GM12878 (cell line): ENCODE measurements at regions not wholly inside any gene's neighbourhood (a gene's known extent, or its start where the extent isn't known, plus 50 kb on each side); places are given as distances from the start of the nearest gene placed in this dataset.
A peak's percentile ranks its signal among the peaks of the same experiment; 100 is the strongest.

Source experiments
- ATF2 ChIP-seq: IDR thresholded peaks from 2 replicates; pipeline ENCODE4 v1.6.1; 2012; ENCODE audit warnings: low read length, inconsistent platforms
- ATF7 ChIP-seq: fragments of 450-650 bp; IDR thresholded peaks from 2 replicates; pipeline ENCODE4 v1.6.1; 2016; ENCODE audit warnings: low read depth, mild to moderate bottlenecking
- CREB1 ChIP-seq: IDR thresholded peaks from 2 replicates; pipeline ENCODE4 v1.6.1; 2012; ENCODE audit warnings: low read depth, mild to moderate bottlenecking, inconsistent platforms
- IKZF1 ChIP-seq: fragments of 450-650 bp; conservative IDR thresholded peaks from 2 replicates; pipeline ENCODE4 v1.6.1; 2017; ENCODE audit warnings: antibody characterized with exemption, mild to moderate bottlenecking
- PKNOX1 ChIP-seq: fragments of 450-650 bp; IDR thresholded peaks from 2 replicates; pipeline ENCODE4 v1.6.1; 2016; ENCODE audit warnings: mild to moderate bottlenecking
- RUNX3 ChIP-seq: IDR thresholded peaks from 2 replicates; pipeline ENCODE4 v1.6.1; 2012; ENCODE audit warnings: low read length, inconsistent platforms
- STAT1 ChIP-seq: fragments of 450-650 bp; conservative IDR thresholded peaks from 2 replicates; pipeline ENCODE4 v1.6.1; 2014; ENCODE audit warnings: antibody characterized with exemption, mild to moderate bottlenecking
- ZNF24 ChIP-seq: fragments of 450-650 bp; IDR thresholded peaks from 2 replicates; pipeline ENCODE4 v1.6.1; 2017; ENCODE audit warnings: antibody characterized with exemption, mild to moderate bottlenecking
- TF ChIP-seq, protein P1 (sequence below): fragments of 450-650 bp; IDR thresholded peaks from 2 replicates; pipeline ENCODE4 v1.6.1; 2016; ENCODE audit warnings: mild to moderate bottlenecking, moderate library complexity, borderline replicate concordance
- TF ChIP-seq, protein P2 (sequence below): fragments of 450-650 bp; IDR thresholded peaks from 2 replicates; pipeline ENCODE4 v1.6.1; 2017; ENCODE audit warnings: mild to moderate bottlenecking, moderate library complexity

GRCh38 chr6:26170181-26170580 is 83.0 kb downstream of the HFE start (continued):
- TF ChIP-seq, protein P1, sequence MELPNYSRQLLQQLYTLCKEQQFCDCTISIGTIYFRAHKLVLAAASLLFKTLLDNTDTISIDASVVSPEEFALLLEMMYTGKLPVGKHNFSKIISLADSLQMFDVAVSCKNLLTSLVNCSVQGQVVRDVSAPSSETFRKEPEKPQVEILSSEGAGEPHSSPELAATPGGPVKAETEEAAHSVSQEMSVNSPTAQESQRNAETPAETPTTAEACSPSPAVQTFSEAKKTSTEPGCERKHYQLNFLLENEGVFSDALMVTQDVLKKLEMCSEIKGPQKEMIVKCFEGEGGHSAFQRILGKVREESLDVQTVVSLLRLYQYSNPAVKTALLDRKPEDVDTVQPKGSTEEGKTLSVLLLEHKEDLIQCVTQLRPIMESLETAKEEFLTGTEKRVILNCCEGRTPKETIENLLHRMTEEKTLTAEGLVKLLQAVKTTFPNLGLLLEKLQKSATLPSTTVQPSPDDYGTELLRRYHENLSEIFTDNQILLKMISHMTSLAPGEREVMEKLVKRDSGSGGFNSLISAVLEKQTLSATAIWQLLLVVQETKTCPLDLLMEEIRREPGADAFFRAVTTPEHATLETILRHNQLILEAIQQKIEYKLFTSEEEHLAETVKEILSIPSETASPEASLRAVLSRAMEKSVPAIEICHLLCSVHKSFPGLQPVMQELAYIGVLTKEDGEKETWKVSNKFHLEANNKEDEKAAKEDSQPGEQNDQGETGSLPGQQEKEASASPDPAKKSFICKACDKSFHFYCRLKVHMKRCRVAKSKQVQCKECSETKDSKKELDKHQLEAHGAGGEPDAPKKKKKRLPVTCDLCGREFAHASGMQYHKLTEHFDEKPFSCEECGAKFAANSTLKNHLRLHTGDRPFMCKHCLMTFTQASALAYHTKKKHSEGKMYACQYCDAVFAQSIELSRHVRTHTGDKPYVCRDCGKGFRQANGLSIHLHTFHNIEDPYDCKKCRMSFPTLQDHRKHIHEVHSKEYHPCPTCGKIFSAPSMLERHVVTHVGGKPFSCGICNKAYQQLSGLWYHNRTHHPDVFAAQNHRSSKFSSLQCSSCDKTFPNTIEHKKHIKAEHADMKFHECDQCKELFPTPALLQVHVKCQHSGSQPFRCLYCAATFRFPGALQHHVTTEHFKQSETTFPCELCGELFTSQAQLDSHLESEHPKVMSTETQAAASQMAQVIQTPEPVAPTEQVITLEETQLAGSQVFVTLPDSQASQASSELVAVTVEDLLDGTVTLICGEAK = no peak
- TF ChIP-seq CREB1 = peak; percentile 45; the same call in 1 of the 2 replicates
- peak; percentile 58; the same call in 1 of the 2 replicates for TF ChIP-seq ATF2
- no peak for TF ChIP-seq STAT1
- 0 out of 2 replicates have a peak, but pooled peaks have one; percentile 26 for TF ChIP-seq ZNF24
- peak; percentile 40 for TF ChIP-seq PKNOX1
- peak; percentile 41; the same call in 1 of the 2 replicates for TF ChIP-seq RUNX3
- TF ChIP-seq, protein P2, sequence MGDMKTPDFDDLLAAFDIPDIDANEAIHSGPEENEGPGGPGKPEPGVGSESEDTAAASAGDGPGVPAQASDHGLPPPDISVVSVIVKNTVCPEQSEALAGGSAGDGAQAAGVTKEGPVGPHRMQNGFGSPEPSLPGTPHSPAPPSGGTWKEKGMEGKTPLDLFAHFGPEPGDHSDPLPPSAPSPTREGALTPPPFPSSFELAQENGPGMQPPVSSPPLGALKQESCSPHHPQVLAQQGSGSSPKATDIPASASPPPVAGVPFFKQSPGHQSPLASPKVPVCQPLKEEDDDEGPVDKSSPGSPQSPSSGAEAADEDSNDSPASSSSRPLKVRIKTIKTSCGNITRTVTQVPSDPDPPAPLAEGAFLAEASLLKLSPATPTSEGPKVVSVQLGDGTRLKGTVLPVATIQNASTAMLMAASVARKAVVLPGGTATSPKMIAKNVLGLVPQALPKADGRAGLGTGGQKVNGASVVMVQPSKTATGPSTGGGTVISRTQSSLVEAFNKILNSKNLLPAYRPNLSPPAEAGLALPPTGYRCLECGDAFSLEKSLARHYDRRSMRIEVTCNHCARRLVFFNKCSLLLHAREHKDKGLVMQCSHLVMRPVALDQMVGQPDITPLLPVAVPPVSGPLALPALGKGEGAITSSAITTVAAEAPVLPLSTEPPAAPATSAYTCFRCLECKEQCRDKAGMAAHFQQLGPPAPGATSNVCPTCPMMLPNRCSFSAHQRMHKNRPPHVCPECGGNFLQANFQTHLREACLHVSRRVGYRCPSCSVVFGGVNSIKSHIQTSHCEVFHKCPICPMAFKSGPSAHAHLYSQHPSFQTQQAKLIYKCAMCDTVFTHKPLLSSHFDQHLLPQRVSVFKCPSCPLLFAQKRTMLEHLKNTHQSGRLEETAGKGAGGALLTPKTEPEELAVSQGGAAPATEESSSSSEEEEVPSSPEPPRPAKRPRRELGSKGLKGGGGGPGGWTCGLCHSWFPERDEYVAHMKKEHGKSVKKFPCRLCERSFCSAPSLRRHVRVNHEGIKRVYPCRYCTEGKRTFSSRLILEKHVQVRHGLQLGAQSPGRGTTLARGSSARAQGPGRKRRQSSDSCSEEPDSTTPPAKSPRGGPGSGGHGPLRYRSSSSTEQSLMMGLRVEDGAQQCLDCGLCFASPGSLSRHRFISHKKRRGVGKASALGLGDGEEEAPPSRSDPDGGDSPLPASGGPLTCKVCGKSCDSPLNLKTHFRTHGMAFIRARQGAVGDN = peak; percentile 31; the same call in 1 of the 2 replicates
- TF ChIP-seq ATF7 = peak; percentile 68
- no peak for TF ChIP-seq IKZF1
